Thymus (tissue), 11 donors: ENCODE measurements at regions not wholly inside any gene's neighbourhood (a gene's known extent, or its start where the extent isn't known, plus 50 kb on each side); places are given as distances from the start of the nearest gene placed in this dataset.

Experiments used
- DNase-seq, 9 donors: peaks; one replicate each; pipeline ENCODE4 v3.0.0-alpha.2; 2013; ENCODE audit warnings: low spot score in 9 of 9, low read depth in 6 of 9, missing footprints in 1 of 9
- H3K27ac ChIP-seq, 2 donors: one replicate each; pipeline ENCODE4 v1.5.1; 2013; ENCODE audit warnings: control low read depth in 1 of 2, low read depth in 1 of 2, low read length in 1 of 2, mild to moderate bottlenecking in 1 of 2, moderate library complexity in 1 of 2
- H3K27me3 ChIP-seq, 2 donors: one replicate each; pipeline ENCODE4 v1.5.1; 2013; ENCODE audit warnings: low read length in 1 of 2; ENCODE audit not compliant: control insufficient read depth in 2 of 2, insufficient read depth in 1 of 2
- H3K36me3 ChIP-seq, 2 donors: one replicate each; pipeline ENCODE4 v1.5.1; 2013; ENCODE audit warnings: low read length in 1 of 2, mild to moderate bottlenecking in 1 of 2, moderate library complexity in 1 of 2; ENCODE audit not compliant: control insufficient read depth in 2 of 2, insufficient read depth in 2 of 2
- H3K4me1 ChIP-seq, 2 donors: one replicate each; pipeline ENCODE4 v1.5.1; 2013; ENCODE audit warnings: low read length in 2 of 2; ENCODE audit not compliant: control insufficient read depth in 2 of 2, insufficient read depth in 2 of 2
- H3K4me3 ChIP-seq, 2 donors: one replicate each; pipeline ENCODE4 v1.5.1; 2013; ENCODE audit warnings: low read length in 2 of 2, control low read depth in 1 of 2, mild to moderate bottlenecking in 1 of 2
- H3K9me3 ChIP-seq, 2 donors: one replicate each; pipeline ENCODE4 v1.5.1; 2013; ENCODE audit warnings: low read length in 1 of 2, mild to moderate bottlenecking in 1 of 2; ENCODE audit not compliant: control insufficient read depth in 2 of 2, insufficient read depth in 1 of 2
- whole genome bisulfite sequencing: extraction: QIAGEN DNeasy Blood & Tissue Kit; methylation state at CpG from one replicate; pipeline ENCODE4 v1.1.7; 2013; 5-methylcytosine and 5-hydroxymethylcytosine counted together
- donor health status: healthy.

- DNase-seq: no peak
- Histone ChIP-seq H3K4me3 (no peak overlapping the region), H3K36me3 (no peaks in the 10 kb centered on the region), H3K27me3 (no peaks in the 10 kb centered on the region), H3K9me3 (no peaks in the 10 kb centered on the region), H3K4me1 (peaks cover 13 to 15% of the 10 kb centered on the region in 2 donors), H3K27ac (no peak overlapping the region)
- WGBS: 65% methylated on average over 3 of the region's 3 CpGs
Observed at GRCh38 chr20:36102306-36102705, 52.2 kb upstream of the EPB41L1 start.

GRCh38 chr20:36102809-36103596, 51.5 kb upstream of the EPB41L1 start:
- H3K4me1 ChIP-seq: peaks cover 6 to 8% of the 10 kb centered on the region in 2 donors
- no peak for DNase-seq
- no peak overlapping the region for H3K27ac ChIP-seq
- H3K36me3 ChIP-seq: no peaks in the 10 kb centered on the region
- H3K9me3 ChIP-seq: no peaks in the 10 kb centered on the region
- 92% methylated on average over 4 of the region's 4 CpGs for WGBS
- H3K4me3 ChIP-seq: no peak overlapping the region
- H3K27me3 ChIP-seq: no peaks in the 10 kb centered on the region

GRCh38 chr20:36104244-36104643, 50.3 kb upstream of the EPB41L1 start:
- WGBS: 96% methylated on average over 7 of the region's 7 CpGs
- DNase-seq: no peak
- H3K27ac ChIP-seq: no peak overlapping the region
- no peaks in the 10 kb centered on the region for H3K27me3 ChIP-seq
- no peaks in the 10 kb centered on the region for H3K4me1 ChIP-seq
- H3K9me3 ChIP-seq: no peaks in the 10 kb centered on the region
- no peak overlapping the region for H3K4me3 ChIP-seq
- H3K36me3 ChIP-seq: no peaks in the 10 kb centered on the region
